ENCODE measurements at regions not wholly inside any gene's neighbourhood (a gene's known extent, or its start where the extent isn't known, plus 50 kb on each side); places are given as distances from the start of the nearest gene placed in this dataset.

DNA sequence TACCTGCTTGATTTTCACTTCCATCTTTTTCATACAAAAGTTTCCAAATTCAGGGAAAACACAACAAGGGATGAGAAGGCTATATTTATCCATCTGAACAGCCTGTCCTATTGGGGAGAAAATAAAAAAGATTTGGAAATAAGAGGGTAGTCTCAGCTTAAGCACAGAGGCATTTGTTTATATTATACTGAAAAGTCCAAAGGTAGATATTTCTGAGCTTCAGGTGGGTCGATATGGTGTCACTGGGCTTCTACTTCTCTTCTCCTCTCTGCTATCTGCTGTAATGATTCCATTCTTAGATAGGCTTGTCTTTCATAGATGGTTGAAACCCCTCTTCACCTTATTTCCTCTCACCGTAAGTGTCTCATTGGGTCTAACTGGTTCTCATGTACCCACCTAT lies 337.0 kb downstream of the INSC start:
- no peak for TF ChIP-seq CTCF (IDR thresholded peaks at IDR 0.05)
- H3K36me3 Mint-ChIP-seq, result no peaks in the 10 kb centered on the region
- peaks cover 13 to 17% of the 10 kb centered on the region in 2 donors for H3K9me3 Mint-ChIP-seq
- Histone ChIP-seq H3K36me3 (ENCODE audit: control insufficient read depth, insufficient read depth, low read length) (no peaks in the 10 kb centered on the region), H3K4me3 (ENCODE audit: low read length) (no peak overlapping the region), H3K27me3 (ENCODE audit: control insufficient read depth, insufficient read depth, low read length) (no peaks in the 10 kb centered on the region), H3K9me3 (ENCODE audit: control insufficient read depth, insufficient read depth, low read length) (no peaks in the 10 kb centered on the region), H3K27ac (ENCODE audit: low read length) (no peak overlapping the region), H3K4me1 (ENCODE audit: control insufficient read depth, insufficient read depth, low read length) (no peaks in the 10 kb centered on the region)
- no peaks in the 10 kb centered on the region for H3K4me1 Mint-ChIP-seq
- H3K27ac Mint-ChIP-seq, result no peak overlapping the region
- WGBS (ENCODE audit: insufficient coverage), result 90% methylated on average over 2 of the region's 2 CpGs
- no peak overlapping the region for H3K4me3 Mint-ChIP-seq
- intact Hi-C loops (cut with micrococcal nuclease), result no loop called here
- DNase-seq, result no peak
- ATAC-seq, result no peak
- H3K27me3 Mint-ChIP-seq (ENCODE audit: low read depth in 2 of 2), result no peaks in the 10 kb centered on the region

DNA sequence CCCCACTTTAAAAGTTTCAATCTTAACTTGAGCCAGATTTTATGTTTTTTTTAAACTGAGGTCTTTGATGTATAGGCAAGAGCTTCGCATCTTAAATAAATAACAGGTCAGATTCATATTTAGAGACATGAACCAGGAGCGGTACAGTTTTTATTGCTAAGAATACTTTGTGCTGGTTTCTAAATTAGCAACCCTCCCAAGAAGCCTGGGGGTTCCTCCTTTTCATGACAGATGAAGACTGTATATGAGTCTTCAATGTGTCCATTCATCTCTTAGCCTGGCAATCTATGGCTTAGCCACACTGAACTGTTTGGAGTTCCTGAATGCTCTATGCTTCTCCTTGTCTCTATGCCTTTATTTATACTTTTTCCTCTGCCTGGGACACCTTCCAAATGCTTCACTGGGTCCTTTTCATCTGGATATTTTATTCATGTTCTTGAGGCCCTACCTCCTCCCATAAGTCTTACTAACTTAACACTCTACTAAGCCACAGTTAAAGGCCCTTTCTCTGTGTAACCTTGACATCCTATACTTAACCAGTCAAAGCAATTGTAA lies 338.6 kb downstream of the INSC start:
- H3K4me1 Mint-ChIP-seq, result no peaks in the 10 kb centered on the region
- WGBS (ENCODE audit: insufficient coverage), result 100% methylated on average over 2 of the region's 2 CpGs
- Histone ChIP-seq H3K9me3 (ENCODE audit: control insufficient read depth, insufficient read depth, low read length) (no peaks in the 10 kb centered on the region), H3K4me1 (ENCODE audit: control insufficient read depth, insufficient read depth, low read length) (no peaks in the 10 kb centered on the region), H3K27me3 (ENCODE audit: control insufficient read depth, insufficient read depth, low read length) (no peaks in the 10 kb centered on the region), H3K36me3 (ENCODE audit: control insufficient read depth, insufficient read depth, low read length) (no peaks in the 10 kb centered on the region), H3K27ac (ENCODE audit: low read length) (no peak overlapping the region), H3K4me3 (ENCODE audit: low read length) (no peak overlapping the region)
- no peaks in the 10 kb centered on the region for H3K36me3 Mint-ChIP-seq
- peaks cover 10 to 14% of the 10 kb centered on the region in 2 donors for H3K9me3 Mint-ChIP-seq
- no peaks in the 10 kb centered on the region for H3K27me3 Mint-ChIP-seq (ENCODE audit: low read depth in 2 of 2)
- H3K4me3 Mint-ChIP-seq, result no peak overlapping the region
- no peak for DNase-seq
- H3K27ac Mint-ChIP-seq, result no peak overlapping the region
- intact Hi-C loops (cut with micrococcal nuclease), result no loop called here
- no peak for TF ChIP-seq CTCF (IDR thresholded peaks at IDR 0.05)
- no peak for ATAC-seq

DNA sequence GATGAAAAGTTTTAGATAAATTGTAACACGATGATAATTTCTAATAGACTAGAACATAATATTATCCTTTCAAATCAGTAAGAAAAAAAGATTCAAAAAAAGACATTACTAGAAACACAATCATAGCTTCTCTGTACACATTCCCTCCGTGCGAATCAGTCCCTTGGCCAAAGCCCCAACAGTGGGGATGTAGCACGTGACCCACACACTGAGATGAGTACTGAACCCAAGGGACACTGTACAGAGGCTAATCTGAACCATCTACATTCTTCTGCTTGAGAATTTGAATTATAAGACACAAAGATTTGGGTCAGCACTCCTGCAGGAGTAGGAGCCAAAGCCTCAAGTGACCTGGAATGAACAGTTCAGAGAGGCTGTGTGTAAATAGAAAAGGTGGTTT lies 353.7 kb downstream of the INSC start:
- no peak overlapping the region for H3K27ac Mint-ChIP-seq
- peaks cover 3 to 7% of the 10 kb centered on the region in 2 donors for H3K9me3 Mint-ChIP-seq
- H3K4me1 ChIP-seq (ENCODE audit: control insufficient read depth, insufficient read depth, low read length), result no peaks in the 10 kb centered on the region
- no peaks in the 10 kb centered on the region for H3K27me3 Mint-ChIP-seq (ENCODE audit: low read depth in 2 of 2)
- no peak overlapping the region for H3K4me3 ChIP-seq (ENCODE audit: low read length)
- no peak for TF ChIP-seq CTCF (IDR thresholded peaks at IDR 0.05)
- no peaks in the 10 kb centered on the region for H3K27me3 ChIP-seq (ENCODE audit: control insufficient read depth, insufficient read depth, low read length)
- ATAC-seq, result no peak
- H3K27ac ChIP-seq (ENCODE audit: low read length), result no peak overlapping the region
- DNase-seq, result no peak
- intact Hi-C loops (cut with micrococcal nuclease), result no loop called here
- H3K4me1 Mint-ChIP-seq, result no peaks in the 10 kb centered on the region
- H3K4me3 Mint-ChIP-seq, result no peak overlapping the region
- H3K9me3 ChIP-seq (ENCODE audit: control insufficient read depth, insufficient read depth, low read length), result no peaks in the 10 kb centered on the region
- H3K36me3 Mint-ChIP-seq, result no peaks in the 10 kb centered on the region
- WGBS (ENCODE audit: insufficient coverage), result 74% methylated on average over 3 of the region's 4 CpGs
- no peaks in the 10 kb centered on the region for H3K36me3 ChIP-seq (ENCODE audit: control insufficient read depth, insufficient read depth, low read length)

All from natural killer cell (primary cell).